SH-SY5Y (cell line): ENCODE measurements at regions not wholly inside any gene's neighbourhood (a gene's known extent, or its start where the extent isn't known, plus 50 kb on each side); places are given as distances from the start of the nearest gene placed in this dataset.

Experiments used
- GATA2 ChIP-seq: IDR thresholded peaks from 2 replicates; pipeline ENCODE4 v1.6.1; 2011; ENCODE audit warnings: mild to moderate bottlenecking, low read depth, low read length
- GATA3 ChIP-seq: IDR thresholded peaks from 2 replicates; pipeline ENCODE4 v1.6.1; 2011; ENCODE audit warnings: low read depth, mild to moderate bottlenecking, low read length, moderate library complexity

- TF ChIP-seq GATA2 (no peak), GATA3 (no peak)
Observed at GRCh38 chr2:128639693-128640092, 321.0 kb upstream of the HS6ST1 start.
